GM18511 (cell line): ENCODE measurements at regions not wholly inside any gene's neighbourhood (a gene's known extent, or its start where the extent isn't known, plus 50 kb on each side); places are given as distances from the start of the nearest gene placed in this dataset.
"Not testable (repeated sequence)": the region's sequence is repeated elsewhere in the genome, so short reads cannot be mapped to it uniquely, and the experiment has no call there.

Experiments used
- ATAC-seq: cut with Tn5 transposase; IDR thresholded peaks from one replicate; pipeline ENCODE4 v1.9.1; 2021; ENCODE audit warnings: mild to moderate bottlenecking, moderate library complexity; ENCODE audit not compliant: unreplicated experiment

GRCh38 chr12:25615119-25615518, 62.0 kb upstream of the LMNTD1 start:
- no peak for ATAC-seq

- no peak for ATAC-seq
These were observed 63.2 kb upstream of the LMNTD1 start for GRCh38 chr12:25616286-25616685.

- ATAC-seq: no peak
These were observed 64.9 kb upstream of the LMNTD1 start for GRCh38 chr12:25617991-25618390.

- no peak for ATAC-seq
These were observed 70.7 kb upstream of the LMNTD1 start for GRCh38 chr12:25623816-25624215.

- ATAC-seq: no peak
These were observed 72.1 kb upstream of the LMNTD1 start for GRCh38 chr12:25625146-25625545.

- no peak for ATAC-seq
These were observed 76.3 kb upstream of the LMNTD1 start for GRCh38 chr12:25629341-25629740.

- ATAC-seq: not testable (repeated sequence)
These were observed 77.8 kb upstream of the LMNTD1 start for GRCh38 chr12:25630735-25631515.

- ATAC-seq: not testable (repeated sequence)
These were observed 80.1 kb upstream of the LMNTD1 start for GRCh38 chr12:25633149-25633548.

- ATAC-seq: no peak
These were observed 84.7 kb upstream of the LMNTD1 start for GRCh38 chr12:25637752-25638151.

- ATAC-seq: no peak
These were observed 86.3 kb upstream of the LMNTD1 start for GRCh38 chr12:25639406-25639805.

- no peak for ATAC-seq
These were observed 91.9 kb upstream of the LMNTD1 start for GRCh38 chr12:25644979-25645378.

- no peak for ATAC-seq
These were observed 92.3 kb upstream of the LMNTD1 start for GRCh38 chr12:25645427-25645826.

- ATAC-seq: no peak
These were observed 98.8 kb upstream of the LMNTD1 start for GRCh38 chr12:25651931-25652330.

- ATAC-seq: no peak
These were observed 99.3 kb upstream of the LMNTD1 start for GRCh38 chr12:25652371-25652770.

GRCh38 chr12:25653487-25654175, 100.5 kb upstream of the LMNTD1 start:
- ATAC-seq: no peak

GRCh38 chr12:25655702-25656101, 102.6 kb upstream of the LMNTD1 start:
- no peak for ATAC-seq

- ATAC-seq: no peak
These were observed 106.5 kb upstream of the LMNTD1 start for GRCh38 chr12:25659621-25660020.

- no peak for ATAC-seq
These were observed 117.3 kb upstream of the LMNTD1 start for GRCh38 chr12:25670076-25671055.

GRCh38 chr12:25675808-25676207, 122.7 kb upstream of the LMNTD1 start:
- ATAC-seq: no peak

- no peak for ATAC-seq
These were observed 124.3 kb upstream of the LMNTD1 start for GRCh38 chr12:25677232-25677937.

- no peak for ATAC-seq
These were observed 128.5 kb upstream of the LMNTD1 start for GRCh38 chr12:25681580-25681979.
